A549 (cell line): ENCODE measurements at regions not wholly inside any gene's neighbourhood (a gene's known extent, or its start where the extent isn't known, plus 50 kb on each side); places are given as distances from the start of the nearest gene placed in this dataset.

Experiments
- ATOH8 ChIP-seq: fragments of 250-450 bp; sonication (Bioruptor Pico); IDR thresholded peaks from 2 replicates; pipeline ENCODE4 v1.5.0; 2020; ENCODE audit warnings: low read depth, mild to moderate bottlenecking, moderate library complexity
- CHD2 ChIP-seq: fragments of 150-350 bp; IDR thresholded peaks from 2 replicates; pipeline ENCODE4 v1.6.1; 2014; ENCODE audit warnings: low read length; ENCODE audit not compliant: partially characterized antibody
- CTCF ChIP-seq: fragments of >200 bp; sonication (Bioruptor Twin); formaldehyde crosslinking; IDR thresholded peaks from 3 replicates; pipeline ENCODE4 v1.5.1; 2016
- ELK1 ChIP-seq: fragments of 150-350 bp; IDR thresholded peaks from 2 replicates; pipeline ENCODE4 v1.6.1; 2014; ENCODE audit warnings: low read depth, mild to moderate bottlenecking, low read length
- GATA3 ChIP-seq: IDR thresholded peaks from 2 replicates; pipeline ENCODE4 v1.6.1; 2012; ENCODE audit warnings: borderline replicate concordance
- HMGXB4 ChIP-seq: fragments of 250-450 bp; sonication (Bioruptor Pico); IDR thresholded peaks from 2 replicates; pipeline ENCODE4 v1.5.0; 2021; ENCODE audit warnings: mild to moderate bottlenecking, moderate library complexity, borderline replicate concordance
- MAFK ChIP-seq: fragments of 450-650 bp; IDR thresholded peaks from 2 replicates; pipeline ENCODE4 v1.6.1; 2014; ENCODE audit not compliant: partially characterized antibody
- PHF8 ChIP-seq: fragments of 200-600 bp; sonication (generic); IDR thresholded peaks from 2 replicates; pipeline ENCODE4 v1.6.1; 2016; ENCODE audit warnings: low read depth, mild to moderate bottlenecking, antibody characterized with exemption, moderate library complexity, borderline replicate concordance
- POLR2A ChIP-seq: IDR thresholded peaks from 2 replicates; pipeline ENCODE4 v1.6.1; 2012; ENCODE audit warnings: mild to moderate bottlenecking, low read length
- RCOR1 ChIP-seq: fragments of 150-350 bp; IDR thresholded peaks from 2 replicates; pipeline ENCODE4 v1.6.1; 2014; ENCODE audit warnings: antibody characterized with exemption, low read length, low read depth
- REST ChIP-seq: fragments of 200-600 bp; sonication (generic); IDR thresholded peaks from 2 replicates; pipeline ENCODE4 v1.6.1; 2016; ENCODE audit warnings: antibody characterized with exemption, mild to moderate bottlenecking, moderate library complexity
- USF2 ChIP-seq: fragments of 450-650 bp; IDR thresholded peaks from 2 replicates; pipeline ENCODE4 v1.6.1; 2014; ENCODE audit warnings: antibody characterized with exemption

- TF ChIP-seq ELK1 = no peak
- TF ChIP-seq CTCF = no peak
- no peak for TF ChIP-seq RCOR1
- TF ChIP-seq POLR2A = no peak
- TF ChIP-seq REST = no peak
- no peak for TF ChIP-seq HMGXB4 (CRISPR knock-in tag)
- TF ChIP-seq CHD2 = no peak
- TF ChIP-seq ATOH8 (CRISPR knock-in tag) = no peak
- no peak for TF ChIP-seq PHF8
- no peak for TF ChIP-seq USF2
- no peak for TF ChIP-seq MAFK
- peak; percentile 23; the same call in 1 of the 2 replicates for TF ChIP-seq GATA3
These were observed 218.9 kb downstream of the DIRAS2 start for GRCh38 chr9:90423661-90424193.
